ENCODE measurements at regions not wholly inside any gene's neighbourhood (a gene's known extent, or its start where the extent isn't known, plus 50 kb on each side); places are given as distances from the start of the nearest gene placed in this dataset.

GRCh38 chr5:20832204-20833080, 844.4 kb upstream of the CDH18 start:
- TF ChIP-seq CTCF (IDR thresholded peaks at IDR 0.05; ENCODE audit: borderline replicate concordance, extremely low read depth, low read length, poor library complexity, severe bottlenecking) = no peak
- TF ChIP-seq EZH2 (IDR thresholded peaks at IDR 0.05; ENCODE audit: borderline replicate concordance, low read depth, low read length, severe bottlenecking) = no peak

Measured in DND-41 (cell line).